ENCODE measurements at regions not wholly inside any gene's neighbourhood (a gene's known extent, or its start where the extent isn't known, plus 50 kb on each side); places are given as distances from the start of the nearest gene placed in this dataset.

GRCh38 chr11:98230678-98231077 lies 790.1 kb upstream of the CNTN5 start:
- no peak overlapping the region for H2AFZ ChIP-seq (ENCODE audit: insufficient read depth, low read depth, low read length, poor library complexity, severe bottlenecking)
- DNase-seq, result no peak
- no peak overlapping the region for H3K4me3 Mint-ChIP-seq
- no peaks in the 10 kb centered on the region for H3K4me1 Mint-ChIP-seq
- TF ChIP-seq, protein P1, sequence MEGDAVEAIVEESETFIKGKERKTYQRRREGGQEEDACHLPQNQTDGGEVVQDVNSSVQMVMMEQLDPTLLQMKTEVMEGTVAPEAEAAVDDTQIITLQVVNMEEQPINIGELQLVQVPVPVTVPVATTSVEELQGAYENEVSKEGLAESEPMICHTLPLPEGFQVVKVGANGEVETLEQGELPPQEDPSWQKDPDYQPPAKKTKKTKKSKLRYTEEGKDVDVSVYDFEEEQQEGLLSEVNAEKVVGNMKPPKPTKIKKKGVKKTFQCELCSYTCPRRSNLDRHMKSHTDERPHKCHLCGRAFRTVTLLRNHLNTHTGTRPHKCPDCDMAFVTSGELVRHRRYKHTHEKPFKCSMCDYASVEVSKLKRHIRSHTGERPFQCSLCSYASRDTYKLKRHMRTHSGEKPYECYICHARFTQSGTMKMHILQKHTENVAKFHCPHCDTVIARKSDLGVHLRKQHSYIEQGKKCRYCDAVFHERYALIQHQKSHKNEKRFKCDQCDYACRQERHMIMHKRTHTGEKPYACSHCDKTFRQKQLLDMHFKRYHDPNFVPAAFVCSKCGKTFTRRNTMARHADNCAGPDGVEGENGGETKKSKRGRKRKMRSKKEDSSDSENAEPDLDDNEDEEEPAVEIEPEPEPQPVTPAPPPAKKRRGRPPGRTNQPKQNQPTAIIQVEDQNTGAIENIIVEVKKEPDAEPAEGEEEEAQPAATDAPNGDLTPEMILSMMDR (IDR thresholded peaks at IDR 0.05), result no peak
- no peaks in the 10 kb centered on the region for H4K20me1 ChIP-seq (ENCODE audit: insufficient read depth, low read length)
- no peaks in the 10 kb centered on the region for H3K79me2 ChIP-seq (ENCODE audit: insufficient read depth, low read length)
- no peak overlapping the region for H3K27ac Mint-ChIP-seq
- H3K4me1 ChIP-seq (ENCODE audit: control insufficient read depth in 1 of 2, insufficient read depth in 2 of 2, low read length in 2 of 2), result no peaks in the 10 kb centered on the region
- H3K27ac ChIP-seq (ENCODE audit: low read depth in 1 of 2, low read length in 2 of 2), result no peak overlapping the region
- H3K4me3 ChIP-seq (replicated peaks in 1 of 3; ENCODE audit: low read depth in 2 of 3, low read length in 3 of 3), result no peak overlapping the region
- WGBS (ENCODE audit: insufficient coverage), result no CpG with 5 or more reads among the region's 3 CpGs
- no peaks in the 10 kb centered on the region for H3K27me3 Mint-ChIP-seq (ENCODE audit: low read depth in 3 of 3)
- no peaks in the 10 kb centered on the region for H3K9me3 ChIP-seq (replicated peaks in 1 of 2; ENCODE audit: control insufficient read depth in 1 of 2, insufficient read depth in 1 of 2, low read length in 2 of 2)
- H3K36me3 ChIP-seq (replicated peaks in 1 of 2; ENCODE audit: control insufficient read depth in 1 of 2, insufficient read depth in 2 of 2, low read length in 2 of 2), result no peaks in the 10 kb centered on the region
- intact Hi-C loops (cut with micrococcal nuclease), result no loop called here
- no peaks in the 10 kb centered on the region for H3K36me3 Mint-ChIP-seq
- peaks cover 0 to 3% (median 0%) of the 10 kb centered on the region in 7 donors for H3K9me3 Mint-ChIP-seq
- H3K4me2 ChIP-seq (replicated peaks; ENCODE audit: extremely low read depth, low read length, poor library complexity, severe bottlenecking), result no peak overlapping the region
- no peak overlapping the region for H3K9ac ChIP-seq (ENCODE audit: insufficient read depth, low read length, poor library complexity, severe bottlenecking)
- H3K27me3 ChIP-seq (ENCODE audit: control insufficient read depth in 2 of 2, insufficient read depth in 2 of 2, low read length in 2 of 2), result no peaks in the 10 kb centered on the region

GRCh38 chr11:98234698-98235097 lies 786.1 kb upstream of the CNTN5 start:
- no peak overlapping the region for H3K4me2 ChIP-seq (replicated peaks; ENCODE audit: extremely low read depth, low read length, poor library complexity, severe bottlenecking)
- H3K9me3 ChIP-seq (replicated peaks in 1 of 2; ENCODE audit: control insufficient read depth in 1 of 2, insufficient read depth in 1 of 2, low read length in 2 of 2), result peaks cover 0 to 3% of the 10 kb centered on the region in 2 donors
- no peak overlapping the region for H2AFZ ChIP-seq (ENCODE audit: insufficient read depth, low read depth, low read length, poor library complexity, severe bottlenecking)
- peaks cover 0 to 2% (median 0%) of the 10 kb centered on the region in 3 donors for H3K27me3 Mint-ChIP-seq (ENCODE audit: low read depth in 3 of 3)
- H3K4me1 Mint-ChIP-seq, result no peaks in the 10 kb centered on the region
- intact Hi-C loops (cut with micrococcal nuclease), result no loop called here
- WGBS (ENCODE audit: insufficient coverage), result no CpG with 5 or more reads among the region's 2 CpGs
- no peaks in the 10 kb centered on the region for H4K20me1 ChIP-seq (ENCODE audit: insufficient read depth, low read length)
- no peak overlapping the region for H3K27ac ChIP-seq (ENCODE audit: low read depth in 1 of 2, low read length in 2 of 2)
- no peaks in the 10 kb centered on the region for H3K27me3 ChIP-seq (ENCODE audit: control insufficient read depth in 2 of 2, insufficient read depth in 2 of 2, low read length in 2 of 2)
- no peaks in the 10 kb centered on the region for H3K36me3 Mint-ChIP-seq
- H3K9ac ChIP-seq (ENCODE audit: insufficient read depth, low read length, poor library complexity, severe bottlenecking), result no peak overlapping the region
- no peak overlapping the region for H3K4me3 Mint-ChIP-seq
- no peaks in the 10 kb centered on the region for H3K79me2 ChIP-seq (ENCODE audit: insufficient read depth, low read length)
- H3K4me1 ChIP-seq (ENCODE audit: control insufficient read depth in 1 of 2, insufficient read depth in 2 of 2, low read length in 2 of 2), result no peaks in the 10 kb centered on the region
- TF ChIP-seq, protein P1 (IDR thresholded peaks at IDR 0.05), result no peak
- no peaks in the 10 kb centered on the region for H3K36me3 ChIP-seq (replicated peaks in 1 of 2; ENCODE audit: control insufficient read depth in 1 of 2, insufficient read depth in 2 of 2, low read length in 2 of 2)
- DNase-seq, result no peak
- H3K9me3 Mint-ChIP-seq, result peaks cover 0 to 11% (median 3%) of the 10 kb centered on the region in 7 donors
- peak overlapping the region in 1 of 7 donors; percentile 76 for H3K27ac Mint-ChIP-seq
- H3K4me3 ChIP-seq (replicated peaks in 1 of 3; ENCODE audit: low read depth in 2 of 3, low read length in 3 of 3), result no peak overlapping the region

Measured in CD14-positive monocyte (primary cell).